ENCODE measurements at regions not wholly inside any gene's neighbourhood (a gene's known extent, or its start where the extent isn't known, plus 50 kb on each side); places are given as distances from the start of the nearest gene placed in this dataset.
"Not testable (repeated sequence)": the region's sequence is repeated elsewhere in the genome, so short reads cannot be mapped to it uniquely, and the experiment has no call there.

DNA sequence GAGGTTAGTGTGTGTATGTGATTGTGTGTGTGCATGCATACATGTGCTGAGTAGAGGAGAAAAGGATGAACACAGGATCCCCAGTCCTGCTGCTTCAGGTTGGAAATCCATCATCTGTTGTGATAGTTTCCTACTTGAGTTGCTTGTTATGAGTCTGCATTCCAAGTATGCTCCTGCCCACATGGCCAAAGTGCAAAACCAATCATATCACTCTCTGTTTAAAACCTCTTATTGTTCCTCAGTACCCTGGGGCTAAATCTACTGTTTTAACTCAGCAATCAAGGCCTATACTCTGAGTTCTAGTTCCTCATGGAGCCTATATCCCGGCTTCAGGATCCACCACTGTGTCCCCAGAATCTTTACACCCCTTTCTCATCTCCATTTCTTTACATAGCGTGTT is 139.9 kb upstream of the TLE3 start:
- no peak for DNase-seq

DNA sequence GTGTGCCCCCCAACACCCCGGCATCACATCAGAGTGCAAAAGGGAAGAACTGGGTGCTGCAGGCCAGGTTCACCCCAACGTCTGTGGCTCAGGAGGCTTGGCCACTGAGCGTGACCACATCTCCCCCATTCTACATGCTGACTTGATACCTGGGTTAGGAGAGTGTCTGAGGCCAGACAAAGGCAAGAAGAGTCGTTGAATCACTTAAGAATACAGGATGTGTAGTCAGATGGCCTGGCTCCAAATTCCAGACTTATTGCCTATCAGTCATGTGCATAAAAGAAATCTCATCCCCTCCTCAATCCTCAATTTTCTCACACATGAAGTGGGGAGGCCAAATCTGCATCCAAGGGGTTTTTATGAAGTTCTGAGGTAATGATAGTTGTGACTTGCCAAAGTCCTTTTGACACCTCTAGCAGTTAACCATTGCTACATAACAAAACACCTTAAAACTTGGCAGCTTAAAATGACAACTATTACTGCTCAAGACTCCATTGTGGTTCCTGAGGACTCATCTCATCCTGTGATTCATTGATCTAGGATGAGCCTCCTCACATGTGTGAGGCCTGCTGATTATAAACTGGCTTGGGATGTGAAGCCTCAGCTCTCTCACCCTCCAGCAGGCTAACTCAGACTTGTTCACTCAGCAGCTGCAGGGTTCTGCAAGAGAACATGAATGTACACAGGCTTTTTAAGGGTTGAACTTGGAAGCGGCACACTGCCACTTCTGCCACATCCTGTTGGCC is 138.8 kb upstream of the TLE3 start:
- DNase-seq: no peak

DNA sequence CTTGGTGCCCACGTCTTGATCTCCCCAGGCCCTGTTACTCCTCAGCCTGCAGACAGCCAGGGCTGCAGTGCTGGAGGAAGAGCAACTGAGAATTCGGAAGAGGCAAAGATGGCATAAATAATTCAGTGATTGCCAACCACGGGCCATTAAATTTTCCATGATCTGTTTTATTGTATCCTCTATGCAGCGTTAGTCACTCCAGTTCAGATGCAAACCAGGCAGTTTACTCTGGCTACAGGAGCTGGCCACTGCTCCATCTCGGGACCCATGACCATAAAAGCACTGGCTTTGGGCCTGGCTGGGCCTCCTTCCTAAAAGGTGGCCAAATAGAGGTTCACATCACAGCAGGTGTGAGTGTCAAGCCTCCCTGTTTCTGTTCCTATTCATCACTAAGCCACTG is 137.6 kb upstream of the TLE3 start:
- DNase-seq: no peak

DNA sequence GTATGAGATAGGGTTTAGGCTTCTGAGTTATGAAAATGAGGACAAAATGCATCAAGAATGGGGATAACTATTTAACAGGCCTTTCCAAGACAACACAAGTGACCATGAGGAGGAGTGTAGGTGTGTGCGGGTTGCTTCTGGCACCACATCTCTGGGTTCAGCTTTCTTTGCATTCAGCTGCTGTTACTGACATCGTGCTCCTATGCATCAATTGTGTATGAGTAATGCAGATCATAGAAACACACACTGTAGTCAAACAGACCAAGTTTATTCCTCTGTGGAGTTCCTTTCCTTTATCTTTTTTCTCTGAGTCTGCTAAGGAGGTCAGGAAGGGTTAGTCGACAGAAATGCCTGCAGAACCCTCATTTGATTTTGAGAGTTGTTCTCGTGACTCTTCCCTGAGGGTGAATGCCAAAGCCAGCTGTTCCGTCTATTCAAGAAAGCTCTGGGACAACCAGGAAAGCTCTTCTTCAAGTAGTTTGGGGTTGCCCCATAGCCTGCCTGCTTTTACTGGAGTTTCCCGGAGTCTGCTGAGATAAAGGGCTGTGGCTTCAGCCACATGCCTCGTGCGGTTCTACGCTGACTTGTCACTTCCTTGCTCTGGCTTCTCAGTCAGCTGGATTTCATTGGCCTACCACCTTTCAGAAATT is 136.7 kb upstream of the TLE3 start:
- DNase-seq: no peak

DNA sequence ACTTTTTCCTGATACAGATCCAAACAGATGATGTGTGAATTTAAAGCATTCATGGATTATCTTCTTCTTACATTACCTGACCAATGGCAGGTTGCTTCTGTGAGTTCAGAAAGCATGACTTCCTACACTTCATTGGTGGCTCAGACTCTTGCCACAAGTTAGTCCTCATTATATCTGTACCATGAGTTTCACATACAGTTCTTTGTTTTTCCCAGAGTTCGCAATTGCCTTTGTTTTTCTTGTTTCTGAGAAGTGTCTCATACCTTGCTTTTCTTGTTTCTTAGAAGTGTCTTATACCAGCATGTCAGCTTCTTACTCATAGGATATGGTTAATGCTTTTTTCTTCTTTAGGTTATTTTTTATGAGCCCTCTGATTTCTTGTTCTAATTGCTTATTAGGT is 133.8 kb upstream of the TLE3 start:
- no peak for DNase-seq

DNA sequence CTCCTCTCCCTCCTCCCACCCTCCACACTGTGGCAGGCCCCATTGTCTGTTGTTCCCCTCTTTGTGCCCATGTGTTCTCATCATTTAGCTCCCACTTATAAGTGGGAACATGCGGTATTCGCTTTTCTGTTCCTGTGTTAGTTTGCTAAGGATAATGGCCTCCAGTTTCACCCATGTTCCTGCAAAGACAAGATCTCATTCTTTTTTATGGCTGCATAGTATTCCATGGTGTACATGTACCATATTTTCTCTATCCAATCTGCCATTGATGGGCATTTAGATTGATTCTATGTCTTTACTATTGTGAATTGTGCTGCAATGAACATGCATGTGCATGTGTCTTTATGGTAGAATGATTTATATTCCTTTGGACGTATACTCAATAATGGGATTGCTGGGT is 130.2 kb upstream of the TLE3 start:
- not testable (repeated sequence) for DNase-seq

DNA sequence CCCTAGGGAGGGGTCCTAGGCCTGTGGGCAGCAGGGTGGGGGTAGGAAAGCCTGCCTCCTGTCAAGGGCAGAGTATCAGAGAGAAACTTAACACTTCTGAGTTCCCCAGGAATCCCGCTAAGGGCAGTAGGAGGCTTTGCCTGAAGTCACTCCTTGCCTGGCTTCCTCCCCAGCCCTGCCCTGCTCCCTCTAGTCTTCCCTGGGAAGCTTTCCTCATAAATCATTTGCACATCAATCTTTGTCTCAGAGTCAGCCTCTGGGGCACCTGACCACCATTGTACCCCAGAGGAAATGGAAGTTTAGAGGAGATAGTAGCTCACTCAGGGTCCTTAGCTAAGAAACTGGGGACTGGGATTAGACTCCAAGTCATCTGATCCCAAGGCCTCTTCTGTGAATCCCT is 129.4 kb upstream of the TLE3 start:
- no peak for DNase-seq

DNA sequence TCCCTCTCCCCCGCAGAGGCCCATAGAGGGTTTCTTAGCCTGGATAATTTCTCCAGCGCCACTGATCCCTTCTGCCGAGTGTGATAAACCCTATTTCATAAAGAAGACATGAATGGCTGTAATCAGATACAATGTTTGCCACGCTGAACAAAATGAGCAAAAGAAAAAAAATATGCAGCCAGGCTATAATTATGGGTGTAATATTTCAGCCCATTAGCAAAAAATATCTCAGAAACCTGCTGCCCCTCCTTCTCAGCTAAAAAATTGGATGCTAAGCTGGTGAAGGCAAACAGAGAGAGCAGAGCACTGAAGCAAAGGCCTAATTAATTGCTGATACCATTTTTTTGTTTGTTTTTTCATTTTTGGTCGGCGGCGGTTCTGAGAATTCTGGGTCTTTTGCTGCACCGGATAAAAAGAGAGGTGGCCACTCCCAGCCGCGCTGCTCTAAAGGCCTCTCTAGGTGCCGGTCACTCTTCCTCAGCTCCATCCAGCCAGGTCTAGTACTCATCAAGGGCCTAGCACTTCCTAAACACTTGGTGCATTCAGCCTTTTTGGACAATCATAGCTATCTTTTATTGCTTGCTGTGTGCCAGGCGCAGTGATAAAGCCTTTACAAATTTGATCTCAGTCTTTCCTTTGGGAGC is 128.7 kb upstream of the TLE3 start:
- DNase-seq: peak; percentile 56

DNA sequence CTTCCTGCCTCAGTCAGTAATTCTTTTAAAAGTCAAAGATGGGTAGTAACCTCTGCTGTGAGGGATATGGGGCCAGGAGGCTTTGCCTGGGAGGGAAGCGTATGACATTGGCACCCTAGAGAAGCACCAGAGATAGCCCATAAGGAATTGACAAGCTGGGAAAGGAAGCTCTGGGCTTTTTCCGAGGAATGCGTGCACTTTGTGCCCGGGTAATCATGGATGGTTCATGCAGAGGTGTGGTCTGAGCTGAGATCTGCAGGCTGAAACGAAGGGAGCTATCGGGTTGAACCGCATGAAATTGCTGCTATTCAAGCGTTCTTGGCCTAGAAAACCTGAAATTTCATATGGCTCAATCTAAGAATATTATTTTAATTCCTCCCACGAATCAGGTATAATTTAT is 127.7 kb upstream of the TLE3 start:
- no peak for DNase-seq

DNA sequence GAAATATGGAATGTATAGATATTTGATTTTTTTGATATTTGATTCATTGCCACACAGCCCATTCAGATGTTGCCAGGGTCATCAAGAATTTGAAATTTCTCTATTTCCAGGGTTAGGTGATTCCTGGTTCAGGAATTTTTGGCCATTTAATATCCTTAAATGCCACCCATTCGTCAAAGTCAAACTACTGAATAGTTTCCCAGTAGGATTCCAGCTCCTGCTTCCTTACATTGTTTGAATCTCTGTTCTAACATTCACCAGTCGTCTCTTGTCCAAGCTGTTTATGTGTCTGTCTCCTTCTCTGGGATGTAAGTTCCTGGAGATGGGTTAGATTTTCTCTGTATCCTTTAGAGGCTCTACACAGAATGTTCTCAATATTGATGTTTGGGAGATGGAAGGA is 124.9 kb upstream of the TLE3 start:
- DNase-seq: no peak

DNA sequence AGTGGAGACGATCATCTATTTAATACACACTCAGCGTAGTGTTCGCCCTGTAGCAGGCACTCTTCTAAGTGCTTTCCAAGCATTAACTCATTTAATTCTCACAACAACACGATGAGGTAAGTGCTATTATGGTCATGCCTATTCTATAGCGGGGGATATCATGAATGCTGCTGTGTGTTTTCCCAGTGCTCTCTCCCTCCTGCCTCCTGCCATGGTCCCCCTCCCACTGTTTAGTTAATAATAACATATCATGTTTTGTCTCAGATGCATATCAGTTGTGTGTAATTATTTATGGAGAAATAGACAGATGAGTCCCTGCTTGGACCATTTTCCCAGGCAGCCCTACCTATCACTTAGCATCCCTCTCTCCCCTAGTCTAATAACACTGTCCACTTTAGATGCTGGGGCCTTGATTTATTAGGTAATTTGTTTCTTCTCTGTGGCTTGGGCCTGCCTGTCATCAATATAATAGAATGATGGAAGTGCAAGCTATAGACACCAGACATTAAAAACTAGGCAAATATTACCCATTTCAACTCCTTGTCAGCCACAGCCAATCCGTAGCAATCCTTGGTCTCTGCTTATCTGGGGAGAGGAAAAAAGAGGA is 122.9 kb upstream of the TLE3 start:
- DNase-seq: no peak

DNA sequence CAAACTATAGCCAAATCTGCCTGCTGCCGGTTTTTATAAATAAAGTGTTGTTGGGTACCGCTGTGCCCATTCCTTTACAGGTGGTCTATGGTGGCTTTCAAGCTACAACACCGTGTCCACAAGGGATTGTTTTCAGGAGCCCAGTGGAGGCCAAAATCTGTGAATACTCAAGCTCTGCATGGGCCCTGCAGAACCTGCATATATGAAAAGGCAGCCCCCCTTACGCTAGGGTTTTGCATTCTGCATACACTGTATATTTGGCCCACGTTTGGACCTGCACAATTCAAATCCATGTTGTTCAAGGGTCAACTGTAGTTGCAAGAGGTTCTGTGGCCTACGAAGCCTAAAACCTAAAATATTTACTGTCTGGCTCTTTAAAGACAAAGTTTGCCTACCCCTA is 122.2 kb upstream of the TLE3 start:
- DNase-seq: no peak

DNA sequence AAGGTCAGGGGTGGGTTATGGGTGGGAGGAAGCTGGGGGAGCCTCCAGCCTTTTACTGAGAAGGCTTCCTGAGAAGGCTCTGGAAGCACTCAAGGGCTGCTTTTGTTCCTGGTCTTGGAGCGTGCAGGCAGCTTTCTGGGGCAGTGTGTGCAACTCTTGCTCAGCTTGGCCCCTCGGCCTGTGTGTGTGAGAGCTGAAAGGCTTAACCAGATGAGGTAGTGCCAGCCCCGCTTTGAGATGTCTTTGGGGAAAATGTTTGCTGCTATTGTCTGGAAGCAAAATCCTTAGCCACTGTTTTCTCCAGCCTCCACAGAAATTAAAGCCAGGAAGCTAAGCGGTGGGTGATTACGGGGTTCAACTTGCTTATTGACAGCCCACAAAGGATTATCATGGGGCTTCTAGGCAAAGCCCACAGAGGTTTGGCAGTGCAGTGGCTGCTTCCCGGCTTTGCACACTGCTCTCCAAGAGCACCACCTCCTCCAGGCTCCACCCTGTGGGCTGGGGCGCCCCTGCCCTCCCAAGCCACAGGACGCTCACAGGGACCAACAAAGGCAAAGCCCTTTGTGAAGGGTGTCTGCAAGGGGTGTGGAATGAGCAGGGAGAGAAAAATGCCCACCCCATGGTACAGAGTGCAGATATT is 121.7 kb upstream of the TLE3 start:
- no peak for DNase-seq

DNA sequence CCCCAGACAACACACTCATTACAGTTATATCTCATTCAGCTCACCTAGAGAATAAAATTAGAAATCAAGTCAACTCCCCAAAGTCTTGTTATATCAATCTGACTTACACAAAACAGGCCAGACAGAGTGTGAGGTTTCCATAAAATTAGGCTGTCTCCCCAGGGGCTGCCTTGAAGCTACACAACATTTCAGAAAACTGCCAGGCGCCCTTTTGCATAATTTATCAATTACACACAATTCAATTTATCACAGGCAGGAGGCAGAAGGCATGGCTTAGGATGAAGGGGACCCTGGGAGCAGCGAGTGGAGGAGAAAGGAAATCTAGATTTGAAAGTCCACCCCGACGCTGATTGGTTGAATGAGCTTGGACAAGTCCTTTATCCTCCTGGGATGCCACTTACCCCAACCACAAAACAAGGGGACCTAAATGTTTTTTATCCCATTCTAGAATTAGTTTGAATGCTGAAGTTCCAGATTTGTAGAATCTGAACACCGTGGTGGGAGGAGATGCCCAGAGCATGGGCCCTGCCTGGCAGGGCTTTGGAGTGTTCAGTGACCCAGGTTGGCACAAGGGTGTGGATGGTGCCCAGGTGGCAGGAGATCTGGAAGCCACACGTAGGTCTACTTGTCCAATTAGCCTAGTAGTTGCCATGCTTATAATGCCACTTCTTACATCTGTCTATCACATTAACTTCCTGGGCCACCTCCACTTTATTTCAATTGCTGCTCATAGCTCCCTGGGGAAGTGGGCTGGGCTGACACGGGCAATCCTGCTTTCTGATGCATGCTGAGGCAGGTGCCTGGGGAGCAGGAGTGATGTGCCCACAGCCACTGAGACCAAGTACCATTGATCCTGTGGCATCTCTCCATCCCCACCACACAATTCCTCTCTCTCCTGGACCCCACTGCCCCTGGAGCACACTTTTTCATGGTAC is 119.8 kb upstream of the TLE3 start:
- DNase-seq: no peak

DNA sequence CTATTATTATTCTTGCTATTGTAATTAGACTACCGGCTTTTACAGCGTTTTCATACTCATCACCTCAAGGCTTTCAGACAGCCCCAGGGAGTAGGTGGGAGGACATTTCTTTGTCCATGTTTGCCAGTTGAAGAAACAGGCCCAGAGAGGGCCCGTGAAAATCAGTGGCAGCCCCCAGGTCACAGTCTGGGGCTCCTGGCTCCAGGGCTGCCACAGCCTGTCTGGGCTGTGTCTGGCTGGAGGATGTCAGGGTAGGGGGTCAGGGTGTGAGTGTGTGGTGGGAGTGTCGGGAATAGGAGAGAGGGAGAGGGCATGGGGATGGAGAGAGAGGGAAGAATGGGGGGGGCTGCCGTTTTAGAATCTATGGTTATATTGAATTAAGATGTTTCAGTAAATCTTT is 118.2 kb upstream of the TLE3 start:
- no peak for DNase-seq

DNA sequence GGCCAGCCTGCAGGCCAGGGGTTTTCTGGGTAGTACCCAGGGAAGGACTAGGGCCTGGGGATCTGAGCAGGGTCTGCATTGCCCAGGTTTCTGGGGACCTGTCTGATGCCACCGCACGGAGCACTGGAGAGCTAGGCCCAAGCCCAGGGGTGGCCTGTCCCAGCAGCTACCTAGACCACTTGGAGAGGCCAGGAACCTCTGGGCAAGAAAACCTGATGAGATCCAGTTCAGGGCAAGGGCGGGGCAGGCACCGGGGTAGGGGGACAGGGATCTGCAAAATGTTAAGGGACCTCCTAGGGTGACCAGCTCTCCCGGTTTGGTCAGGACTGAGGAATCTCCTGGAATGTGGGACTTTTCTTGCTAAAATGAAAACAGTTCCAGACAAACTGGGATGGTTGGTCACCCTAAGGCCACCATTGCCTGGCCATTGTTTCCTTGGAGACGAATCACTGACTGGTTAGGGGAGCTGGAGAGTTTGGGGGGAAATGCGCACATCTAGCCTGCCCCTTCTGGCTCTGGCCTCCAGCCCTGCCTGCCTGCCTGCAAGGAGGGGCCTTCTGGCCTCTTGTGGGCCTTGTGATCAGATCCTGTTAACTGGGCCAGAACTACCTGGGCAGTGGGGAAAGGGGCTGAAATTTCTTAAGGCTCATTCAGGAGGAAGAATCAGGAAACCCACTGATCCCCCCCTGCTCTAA is 117.4 kb upstream of the TLE3 start:
- DNase-seq: no peak

DNA sequence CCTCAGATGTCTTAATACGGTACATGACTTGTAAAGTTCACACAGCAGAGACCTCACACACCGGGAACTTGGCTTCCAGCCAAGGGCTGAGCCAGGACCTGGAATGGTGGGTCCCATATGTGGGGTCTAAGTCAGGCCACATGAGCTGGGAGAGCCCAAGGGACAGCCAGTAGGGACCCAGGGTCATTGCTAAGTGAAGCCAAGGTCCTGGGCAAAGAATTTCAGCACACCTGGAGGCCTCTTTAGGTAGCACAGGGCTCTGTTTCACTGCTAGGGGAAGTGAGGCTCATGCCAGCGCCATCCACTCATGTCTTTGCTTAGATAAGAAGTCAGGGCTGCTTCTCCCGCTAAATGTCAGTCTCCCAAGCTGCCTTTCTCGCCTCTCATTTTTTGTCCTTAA is 116.6 kb upstream of the TLE3 start:
- no peak for DNase-seq

DNA sequence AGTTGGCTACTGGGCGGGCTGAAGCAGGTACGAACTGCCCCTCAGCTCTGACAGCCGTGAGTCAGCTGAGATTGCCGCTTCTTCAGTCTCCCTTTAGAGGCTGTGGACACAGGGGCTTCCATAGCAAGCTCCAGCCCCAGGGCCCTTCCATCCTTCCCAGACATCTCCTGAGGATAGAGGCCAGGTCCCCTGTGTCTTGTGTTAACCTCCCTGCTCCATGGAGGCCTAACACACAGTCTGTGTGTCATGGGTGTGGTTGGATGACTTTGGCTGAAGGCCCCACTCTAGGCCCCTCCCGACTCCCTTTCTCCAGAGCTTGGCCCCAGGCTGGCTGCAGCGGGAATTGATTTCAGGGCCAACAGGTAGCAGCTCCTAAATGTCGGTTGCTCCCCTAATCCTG is 116.1 kb upstream of the TLE3 start:
- DNase-seq: no peak

DNA sequence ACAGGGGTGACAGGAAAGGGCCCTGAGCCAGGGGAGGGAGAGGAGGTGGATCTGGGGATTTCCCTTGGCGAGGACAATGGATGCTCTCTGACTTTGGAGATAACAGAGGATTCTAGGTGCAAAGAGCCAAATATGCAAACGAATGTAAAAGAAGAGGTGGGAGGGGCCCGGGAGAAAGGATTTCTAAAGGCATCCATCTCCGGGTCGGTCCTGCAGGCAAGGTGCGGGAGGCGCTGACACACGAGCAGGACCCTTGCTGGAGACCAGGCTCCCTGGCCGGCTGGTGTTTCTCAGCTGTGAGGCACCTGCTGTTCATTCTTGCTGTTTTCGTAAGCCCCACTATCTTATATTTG is 115.2 kb upstream of the TLE3 start:
- no peak for DNase-seq

DNA sequence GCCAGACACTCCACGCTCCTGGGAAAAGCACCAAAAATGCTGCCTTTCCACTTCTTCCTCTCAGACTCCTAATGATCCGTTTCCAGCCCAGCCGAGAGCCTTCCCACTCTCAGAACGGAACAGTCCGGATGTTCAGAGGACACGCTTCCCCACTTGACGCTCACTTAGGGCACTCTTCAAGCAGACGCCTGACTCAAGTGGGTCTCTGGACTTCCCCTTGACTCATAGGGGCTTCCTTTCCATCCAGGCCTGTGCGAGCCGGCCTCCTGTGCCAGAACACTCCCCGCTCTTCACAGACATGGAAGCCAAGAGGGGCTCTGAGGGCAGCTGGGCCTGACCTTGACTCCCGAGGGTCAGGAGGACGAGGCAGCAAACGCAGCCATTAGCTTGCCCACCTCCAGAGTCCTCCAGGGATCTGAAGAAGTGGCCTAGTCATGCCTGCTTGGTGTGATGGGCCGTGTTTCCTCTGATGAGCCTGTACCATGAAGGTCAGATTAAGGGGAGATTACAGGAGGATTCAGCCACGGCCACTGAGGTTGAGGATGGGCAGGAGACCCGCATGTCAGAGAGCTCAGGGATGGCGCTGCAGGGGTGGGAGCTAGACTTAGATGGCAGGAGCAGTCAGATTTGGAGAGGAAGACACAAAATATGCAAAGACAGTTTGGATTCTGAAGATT is 114.7 kb upstream of the TLE3 start:
- no peak for DNase-seq

DNA sequence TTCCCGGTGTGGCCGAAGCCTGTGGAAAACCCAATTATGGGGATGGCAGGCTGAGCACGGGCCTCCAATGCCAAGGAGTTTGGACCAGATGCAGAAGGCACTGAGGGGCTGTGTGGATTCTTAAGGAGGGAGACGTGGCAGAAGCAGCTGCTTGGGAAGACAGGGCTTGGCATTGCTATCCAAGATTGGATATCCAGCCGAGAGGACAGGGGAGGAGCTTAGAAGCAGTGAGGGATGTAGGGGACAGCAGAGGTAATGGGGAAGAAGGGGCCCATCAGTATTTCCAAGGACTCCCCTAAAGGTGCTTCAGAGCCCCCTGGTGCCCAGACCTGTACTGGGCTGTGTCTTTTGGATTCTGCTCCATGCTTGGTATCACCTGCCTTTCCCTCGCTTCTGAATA is 112.8 kb upstream of the TLE3 start:
- DNase-seq: no peak

Data from NCI-H2081 treated with DMSO at 0.1 percent for 48 hours (cell line).